ENCODE measurements at regions not wholly inside any gene's neighbourhood (a gene's known extent, or its start where the extent isn't known, plus 50 kb on each side); places are given as distances from the start of the nearest gene placed in this dataset.
"Not testable (repeated sequence)": the region's sequence is repeated elsewhere in the genome, so short reads cannot be mapped to it uniquely, and the experiment has no call there.

GRCh38 chr12:131229426-131230339, 276.0 kb downstream of the ADGRD1 start:
- DNase-seq (ENCODE audit: low read depth) = no peak
- TF ChIP-seq CTCF (conservative IDR thresholded peaks at IDR 0.05; ENCODE audit: low read length) = no peak
- no peak overlapping the region for H3K4me3 ChIP-seq (ENCODE audit: low read length)

- DNase-seq (ENCODE audit: low read depth) = no peak
- no peak overlapping the region for H3K4me3 ChIP-seq (ENCODE audit: low read length)
- no peak for TF ChIP-seq CTCF (conservative IDR thresholded peaks at IDR 0.05; ENCODE audit: low read length)
These were observed 276.8 kb downstream of the ADGRD1 start for GRCh38 chr12:131230340-131231031.

- TF ChIP-seq CTCF (conservative IDR thresholded peaks at IDR 0.05; ENCODE audit: low read length) = no peak
- no peak for DNase-seq (ENCODE audit: low read depth)
- no peak overlapping the region for H3K4me3 ChIP-seq (ENCODE audit: low read length)
These were observed 277.6 kb downstream of the ADGRD1 start for GRCh38 chr12:131231032-131231980.

GRCh38 chr12:131232036-131232435, 278.3 kb downstream of the ADGRD1 start:
- no peak overlapping the region for H3K4me3 ChIP-seq (ENCODE audit: low read length)
- no peak for TF ChIP-seq CTCF (conservative IDR thresholded peaks at IDR 0.05; ENCODE audit: low read length)
- no peak for DNase-seq (ENCODE audit: low read depth)

- DNase-seq (ENCODE audit: low read depth); H3K4me3 ChIP-seq (ENCODE audit: low read length): not testable (repeated sequence)
These were observed 279.2 kb downstream of the ADGRD1 start for GRCh38 chr12:131232872-131233271.

- not testable (repeated sequence) for H3K4me3 ChIP-seq (ENCODE audit: low read length); DNase-seq (ENCODE audit: low read depth)
These were observed 280.4 kb downstream of the ADGRD1 start for GRCh38 chr12:131233850-131234789.

- H3K4me3 ChIP-seq (ENCODE audit: low read length); DNase-seq (ENCODE audit: low read depth): not testable (repeated sequence)
These were observed 281.1 kb downstream of the ADGRD1 start for GRCh38 chr12:131234841-131235271.

Data from AG10803 (cell line).